ENCODE measurements at regions not wholly inside any gene's neighbourhood (a gene's known extent, or its start where the extent isn't known, plus 50 kb on each side); places are given as distances from the start of the nearest gene placed in this dataset.

- no peak for DNase-seq
- intact Hi-C loops (cut with micrococcal nuclease): no loop called here
- Histone ChIP-seq H3K4me3 (no peak overlapping the region), H3K36me3 (no peaks in the 10 kb centered on the region), H3K27ac (replicated peaks) (no peak overlapping the region), H3K4me1 (no peaks in the 10 kb centered on the region), H3K27me3 (ENCODE audit: low read depth) (peaks cover 38% of the 10 kb centered on the region), H3K9me3 (replicated peaks) (no peaks in the 10 kb centered on the region)
- no peak for TF ChIP-seq CTCF (IDR thresholded peaks at IDR 0.05; ENCODE audit: borderline replicate concordance)
Observed at GRCh38 chr19:28414748-28415147, 798.2 kb downstream of the UQCRFS1 start.

GRCh38 chr19:28409859-28410258 is 803.1 kb downstream of the UQCRFS1 start:
- no peaks in the 10 kb centered on the region for H3K4me1 ChIP-seq
- peaks cover 44% of the 10 kb centered on the region for H3K27me3 ChIP-seq (ENCODE audit: low read depth)
- no peaks in the 10 kb centered on the region for H3K9me3 ChIP-seq (replicated peaks)
- TF ChIP-seq CTCF (IDR thresholded peaks at IDR 0.05; ENCODE audit: borderline replicate concordance): no peak
- H3K4me3 ChIP-seq: no peak overlapping the region
- no peaks in the 10 kb centered on the region for H3K36me3 ChIP-seq
- DNase-seq: no peak
- no peak overlapping the region for H3K27ac ChIP-seq (replicated peaks)
- intact Hi-C loops (cut with micrococcal nuclease): no loop called here

GRCh38 chr19:28406966-28407365 is 806.0 kb downstream of the UQCRFS1 start:
- Histone ChIP-seq H3K36me3 (no peaks in the 10 kb centered on the region), H3K9me3 (replicated peaks) (no peaks in the 10 kb centered on the region), H3K4me1 (no peaks in the 10 kb centered on the region), H3K27me3 (ENCODE audit: low read depth) (peaks cover 71% of the 10 kb centered on the region), H3K27ac (replicated peaks) (no peak overlapping the region), H3K4me3 (no peak overlapping the region)
- intact Hi-C loops (cut with micrococcal nuclease): no loop called here
- no peak for DNase-seq
- no peak for TF ChIP-seq CTCF (IDR thresholded peaks at IDR 0.05; ENCODE audit: borderline replicate concordance)

- DNase-seq: no peak
- intact Hi-C loops (cut with micrococcal nuclease): no loop called here
- no peaks in the 10 kb centered on the region for H3K4me1 ChIP-seq
- H3K4me3 ChIP-seq: no peak overlapping the region
- H3K9me3 ChIP-seq (replicated peaks): no peaks in the 10 kb centered on the region
- TF ChIP-seq CTCF (IDR thresholded peaks at IDR 0.05; ENCODE audit: borderline replicate concordance): no peak
- peaks cover 77% of the 10 kb centered on the region for H3K27me3 ChIP-seq (ENCODE audit: low read depth)
- no peaks in the 10 kb centered on the region for H3K36me3 ChIP-seq
- H3K27ac ChIP-seq (replicated peaks): no peak overlapping the region
Observed at GRCh38 chr19:28405346-28405742, 807.6 kb downstream of the UQCRFS1 start.

GRCh38 chr19:28404472-28404871 is 808.5 kb downstream of the UQCRFS1 start:
- intact Hi-C loops (cut with micrococcal nuclease): no loop called here
- H3K27ac ChIP-seq (replicated peaks): no peak overlapping the region
- H3K4me1 ChIP-seq: no peaks in the 10 kb centered on the region
- H3K36me3 ChIP-seq: no peaks in the 10 kb centered on the region
- no peak for TF ChIP-seq CTCF (IDR thresholded peaks at IDR 0.05; ENCODE audit: borderline replicate concordance)
- H3K9me3 ChIP-seq (replicated peaks): no peaks in the 10 kb centered on the region
- no peak for DNase-seq
- no peak overlapping the region for H3K4me3 ChIP-seq
- H3K27me3 ChIP-seq (ENCODE audit: low read depth): peaks cover 74% of the 10 kb centered on the region

- H3K27me3 ChIP-seq (ENCODE audit: low read depth): peaks cover 74% of the 10 kb centered on the region
- H3K9me3 ChIP-seq (replicated peaks): no peaks in the 10 kb centered on the region
- no peak for TF ChIP-seq CTCF (IDR thresholded peaks at IDR 0.05; ENCODE audit: borderline replicate concordance)
- no peaks in the 10 kb centered on the region for H3K36me3 ChIP-seq
- H3K27ac ChIP-seq (replicated peaks): no peak overlapping the region
- no peak for DNase-seq
- no peak overlapping the region for H3K4me3 ChIP-seq
- intact Hi-C loops (cut with micrococcal nuclease): no loop called here
- no peaks in the 10 kb centered on the region for H3K4me1 ChIP-seq
Observed at GRCh38 chr19:28403690-28404089, 809.3 kb downstream of the UQCRFS1 start.

Data from left ventricle myocardium inferior (tissue), 1 donor.